Uterus (tissue), 3 donors: ENCODE measurements at regions not wholly inside any gene's neighbourhood (a gene's known extent, or its start where the extent isn't known, plus 50 kb on each side); places are given as distances from the start of the nearest gene placed in this dataset.

ENCODE experiments used
- DNase-seq, 2 donors: peaks; one replicate each; pipeline ENCODE4 v3.0.0-alpha.2; 2019 to 2020
- H3K27ac ChIP-seq, 2 donors: fragments of 200-600 bp; sonication (generic); 1 replicate in 1 of 2; 2 replicates in 1 of 2; pipeline ENCODE4 v1.5.1; 2016 to 2018
- H3K27me3 ChIP-seq, 2 donors: fragments of 200-600 bp; sonication (generic); one replicate each; pipeline ENCODE4 v1.5.1; 2018 to 2019; ENCODE audit warnings: control low read depth in 1 of 2
- H3K36me3 ChIP-seq, 2 donors: fragments of 200-600 bp; sonication (generic); one replicate each; pipeline ENCODE4 v1.5.1; 2019; ENCODE audit warnings: control low read depth in 1 of 2
- H3K4me1 ChIP-seq, 2 donors: fragments of 200-600 bp; sonication (generic); one replicate each; pipeline ENCODE4 v1.5.1; 2018 to 2019; ENCODE audit warnings: control low read depth in 1 of 2
- H3K4me3 ChIP-seq, 2 donors: fragments of 200-600 bp; sonication (generic); 1 replicate in 1 of 2; 2 replicates in 1 of 2; pipeline ENCODE4 v1.5.1; 2018 to 2019; ENCODE audit warnings: mild to moderate bottlenecking in 1 of 2
- H3K9me3 ChIP-seq, 2 donors: fragments of 200-600 bp; sonication (generic); one replicate each; pipeline ENCODE4 v1.5.1; 2019; ENCODE audit warnings: control low read depth in 1 of 2
- POLR2A ChIP-seq, 2 donors: fragments of 450-650 bp; IDR thresholded peaks; one replicate each; pipeline ENCODE4 v1.6.1; 2016; ENCODE audit warnings: antibody characterized with exemption in 2 of 2, mild to moderate bottlenecking in 1 of 2, moderate library complexity in 1 of 2
- intact Hi-C: fragments of 100-400 bp; cut with DNase I; formaldehyde crosslinking; loops from one replicate; pipeline ENCODE4 v1.15.1; 2023; ENCODE audit warnings: low total_unique reads
- TF ChIP-seq, protein P1 (sequence below), 4 experiments: fragments of 200-600 bp in 2 of 4; fragments of 450-650 bp in 2 of 4; sonication (generic) in 2 of 4; IDR thresholded peaks; one replicate each; pipeline ENCODE4 v1.5.1; 2016 to 2019; ENCODE audit warnings: antibody characterized with exemption in 4 of 4, mild to moderate bottlenecking in 2 of 4, moderate library complexity in 1 of 4
- donor health status: DM: yes; HTN: yes; CAD: no.

DNA sequence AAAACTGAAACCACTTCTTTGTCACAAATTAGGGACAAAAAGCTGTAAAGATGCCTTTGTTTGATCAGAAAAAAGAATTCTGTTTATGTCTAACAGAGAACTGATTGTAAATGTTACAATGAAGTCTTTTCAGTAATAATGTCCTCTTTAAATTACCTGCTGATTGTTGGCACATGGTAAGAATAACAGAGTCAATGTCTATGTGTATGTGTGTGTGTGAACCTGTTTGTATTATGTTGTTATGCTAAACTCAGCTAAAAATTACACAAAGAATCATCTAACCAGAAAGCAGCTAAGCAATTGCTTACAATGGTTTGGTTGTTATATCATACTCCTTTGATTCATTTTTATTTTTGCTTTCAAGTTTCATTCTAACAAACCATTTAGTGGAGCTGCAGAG lies 159.1 kb upstream of the PDZRN3 start:
- Histone ChIP-seq H3K36me3 (no peaks in the 10 kb centered on the region), H3K27ac (peak overlapping the region; percentile 61 to 77), H3K9me3 (no peaks in the 10 kb centered on the region), H3K4me3 (no peak overlapping the region), H3K4me1 (no peaks in the 10 kb centered on the region), H3K27me3 (no peaks in the 10 kb centered on the region)
- DNase-seq, result no peak
- intact Hi-C loops, result no loop called here
- TF ChIP-seq POLR2A (IDR thresholded peaks at IDR 0.05), result no peak
- TF ChIP-seq, protein P1, sequence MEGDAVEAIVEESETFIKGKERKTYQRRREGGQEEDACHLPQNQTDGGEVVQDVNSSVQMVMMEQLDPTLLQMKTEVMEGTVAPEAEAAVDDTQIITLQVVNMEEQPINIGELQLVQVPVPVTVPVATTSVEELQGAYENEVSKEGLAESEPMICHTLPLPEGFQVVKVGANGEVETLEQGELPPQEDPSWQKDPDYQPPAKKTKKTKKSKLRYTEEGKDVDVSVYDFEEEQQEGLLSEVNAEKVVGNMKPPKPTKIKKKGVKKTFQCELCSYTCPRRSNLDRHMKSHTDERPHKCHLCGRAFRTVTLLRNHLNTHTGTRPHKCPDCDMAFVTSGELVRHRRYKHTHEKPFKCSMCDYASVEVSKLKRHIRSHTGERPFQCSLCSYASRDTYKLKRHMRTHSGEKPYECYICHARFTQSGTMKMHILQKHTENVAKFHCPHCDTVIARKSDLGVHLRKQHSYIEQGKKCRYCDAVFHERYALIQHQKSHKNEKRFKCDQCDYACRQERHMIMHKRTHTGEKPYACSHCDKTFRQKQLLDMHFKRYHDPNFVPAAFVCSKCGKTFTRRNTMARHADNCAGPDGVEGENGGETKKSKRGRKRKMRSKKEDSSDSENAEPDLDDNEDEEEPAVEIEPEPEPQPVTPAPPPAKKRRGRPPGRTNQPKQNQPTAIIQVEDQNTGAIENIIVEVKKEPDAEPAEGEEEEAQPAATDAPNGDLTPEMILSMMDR (IDR thresholded peaks at IDR 0.05), result no peak

DNA sequence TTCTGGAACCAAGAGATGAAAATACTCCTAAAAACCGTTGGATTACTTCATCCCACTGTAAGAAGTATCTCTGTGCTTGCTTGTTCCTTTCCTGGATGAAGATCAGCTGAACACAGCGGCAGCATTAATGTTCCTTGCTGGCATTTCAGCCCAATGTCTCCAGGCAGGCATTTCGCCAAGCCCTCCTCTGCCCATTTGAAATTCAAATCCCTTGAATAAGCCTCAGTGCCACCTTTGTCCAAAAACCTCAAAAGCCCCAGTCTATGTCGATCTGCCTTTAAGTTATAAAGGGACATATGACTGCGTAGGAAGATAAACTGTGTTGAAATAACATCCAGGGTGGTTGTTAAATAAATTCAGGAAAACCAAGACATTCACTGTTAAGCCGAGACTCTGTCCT lies 156.8 kb upstream of the PDZRN3 start:
- no peak for DNase-seq
- Histone ChIP-seq H3K27ac (no peak overlapping the region), H3K4me1 (no peaks in the 10 kb centered on the region), H3K9me3 (no peaks in the 10 kb centered on the region), H3K36me3 (no peaks in the 10 kb centered on the region), H3K4me3 (no peak overlapping the region), H3K27me3 (no peaks in the 10 kb centered on the region)
- TF ChIP-seq POLR2A (IDR thresholded peaks at IDR 0.05), result no peak
- TF ChIP-seq, protein P1 (IDR thresholded peaks at IDR 0.05), result no peak
- intact Hi-C loops, result no loop called here

DNA sequence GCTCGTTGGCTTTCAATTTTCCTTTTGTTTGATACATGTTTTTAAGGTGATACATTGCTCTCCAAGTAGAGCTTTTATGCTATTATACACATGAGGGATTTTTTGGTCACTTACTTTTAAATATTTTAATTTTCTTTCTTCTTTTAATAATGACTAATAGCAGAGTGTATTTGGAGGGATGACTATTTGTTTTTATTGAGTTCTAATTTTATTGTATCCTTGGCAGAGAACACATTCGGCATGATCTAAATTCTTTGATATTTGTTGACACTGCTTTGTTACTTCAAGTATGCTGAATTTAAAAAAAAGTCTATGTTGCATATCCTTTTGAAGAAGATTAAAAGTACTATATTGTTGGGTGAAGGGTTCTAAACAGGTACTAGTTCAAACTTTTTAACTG lies 149.9 kb upstream of the PDZRN3 start:
- intact Hi-C loops, result no loop called here
- DNase-seq, result no peak
- TF ChIP-seq, protein P1 (IDR thresholded peaks at IDR 0.05), result no peak
- TF ChIP-seq POLR2A (IDR thresholded peaks at IDR 0.05), result no peak
- H3K9me3 ChIP-seq, result no peaks in the 10 kb centered on the region
- H3K27me3 ChIP-seq, result no peaks in the 10 kb centered on the region
- H3K27ac ChIP-seq, result peak overlapping the region in 1 of 2 donors; percentile 11
- H3K4me1 ChIP-seq, result no peaks in the 10 kb centered on the region
- H3K4me3 ChIP-seq, result no peak overlapping the region
- H3K36me3 ChIP-seq, result no peaks in the 10 kb centered on the region

DNA sequence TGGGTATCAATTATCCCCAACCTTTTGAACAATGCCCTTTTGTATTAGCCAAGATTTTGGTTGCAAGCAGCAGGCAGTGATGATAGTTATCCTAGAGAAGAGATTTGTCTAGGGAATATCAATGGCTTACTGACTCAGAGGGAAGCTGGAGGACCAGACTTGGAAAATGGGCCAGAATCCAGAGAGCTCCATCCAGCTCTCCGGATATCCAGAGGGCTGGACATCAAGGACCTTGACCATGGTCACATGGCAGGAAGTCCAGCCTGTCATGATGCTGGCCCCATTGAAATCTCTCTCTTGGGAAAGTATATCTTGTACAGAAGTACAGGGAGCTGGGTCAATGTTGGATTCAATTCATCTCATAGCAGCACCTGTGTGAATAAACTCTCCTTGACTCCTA lies 148.5 kb upstream of the PDZRN3 start:
- Histone ChIP-seq H3K4me3 (no peak overlapping the region), H3K27ac (no peak overlapping the region), H3K9me3 (no peaks in the 10 kb centered on the region), H3K4me1 (no peaks in the 10 kb centered on the region), H3K36me3 (no peaks in the 10 kb centered on the region), H3K27me3 (no peaks in the 10 kb centered on the region)
- no peak for DNase-seq
- TF ChIP-seq POLR2A (IDR thresholded peaks at IDR 0.05), result no peak
- TF ChIP-seq, protein P1 (IDR thresholded peaks at IDR 0.05), result no peak
- intact Hi-C loops, result no loop called here

DNA sequence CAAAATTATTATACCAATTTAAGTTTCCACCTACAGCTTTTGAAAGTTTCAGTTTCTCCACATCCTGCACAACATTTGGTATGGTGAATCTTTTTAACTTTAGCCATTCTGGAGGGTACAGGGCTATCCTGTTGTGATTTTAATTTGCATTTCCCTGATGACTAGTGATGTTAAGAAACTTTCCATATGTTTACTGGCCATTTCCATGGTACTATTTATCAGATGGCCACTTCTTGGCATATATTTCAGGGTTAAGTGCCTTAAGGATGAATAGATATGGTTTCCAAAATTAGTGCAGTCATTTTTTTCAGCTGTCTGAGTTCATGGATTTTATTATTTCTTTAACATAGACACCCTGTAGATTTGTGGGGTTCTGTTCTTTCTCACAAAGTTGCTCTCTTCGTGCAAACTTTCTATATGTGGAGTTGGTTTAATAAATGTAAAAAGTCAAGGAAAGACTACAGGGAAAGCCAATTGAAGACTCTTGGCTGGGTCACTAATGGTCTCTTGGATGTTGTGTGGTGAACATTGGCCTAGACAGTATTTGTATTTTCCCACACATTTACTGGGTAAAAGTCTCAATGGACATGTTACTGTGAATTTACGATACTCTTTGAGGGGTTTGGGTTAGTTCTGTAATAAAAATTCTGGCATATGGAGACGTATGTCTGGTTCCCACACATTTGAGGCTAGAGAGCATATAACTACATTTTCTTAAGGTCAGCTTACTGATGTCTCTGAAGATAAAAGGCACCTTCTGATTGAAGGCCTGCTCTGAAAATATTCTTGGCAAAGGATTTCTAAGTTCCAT lies 147.5 kb upstream of the PDZRN3 start:
- peak overlapping the region in 1 of 2 donors; percentile 17 for H3K27ac ChIP-seq
- no peaks in the 10 kb centered on the region for H3K36me3 ChIP-seq
- no peak for DNase-seq
- H3K9me3 ChIP-seq, result no peaks in the 10 kb centered on the region
- intact Hi-C loops, result no loop called here
- no peak overlapping the region for H3K4me3 ChIP-seq
- TF ChIP-seq, protein P1 (IDR thresholded peaks at IDR 0.05), result no peak
- no peak for TF ChIP-seq POLR2A (IDR thresholded peaks at IDR 0.05)
- no peaks in the 10 kb centered on the region for H3K4me1 ChIP-seq
- no peaks in the 10 kb centered on the region for H3K27me3 ChIP-seq
